PC-3 (cell line): ENCODE measurements at regions not wholly inside any gene's neighbourhood (a gene's known extent, or its start where the extent isn't known, plus 50 kb on each side); places are given as distances from the start of the nearest gene placed in this dataset.

Experiments used
- ATAC-seq: fragments of 200-7000 bp; cut with Tn5 transposase; 2 replicates; pipeline ENCODE4 v1.9.1; 2020; ENCODE audit warnings: mild to moderate bottlenecking, moderate library complexity
- BruUV-seq: library from RNA; stranded (reverse); fragments of 400-500 nt; replicated peaks from 2 replicates; lab custom pipeline; 2021; lab: Mats Ljungman, UMichigan
- CTCF ChIA-PET: fragments of 300-600 bp; sonication (Branson Sonifier 250); formaldehyde crosslinking; loops from one replicate; lab custom pipeline; 2022; ENCODE audit warnings: antibody characterized with exemption; lab: Charles Lee
- POLR2A ChIA-PET: fragments of 300-600 bp; sonication (Branson Sonifier 250); formaldehyde crosslinking; loops from one replicate; lab custom pipeline; 2022; ENCODE audit warnings: antibody characterized with exemption; ENCODE audit not compliant: unreplicated experiment; lab: Charles Lee
- DNase-seq: peaks from one replicate; pipeline ENCODE4 v3.0.0-alpha.2; 2015
- H2AFZ ChIP-seq: fragments of 300-600 bp; sonication (generic); 2 replicates; pipeline ENCODE4 v1.6.0; 2016; ENCODE audit warnings: antibody characterized with exemption, low read length
- H3F3A ChIP-seq: fragments of 300-600 bp; sonication (generic); one replicate; pipeline ENCODE4 v1.6.0; 2017; ENCODE audit warnings: antibody characterized with exemption, low read length, control low read depth, mild to moderate bottlenecking; ENCODE audit not compliant: unreplicated experiment
- H3K27ac ChIP-seq: fragments of 300-600 bp; sonication (generic); 2 replicates; pipeline ENCODE4 v1.5.1; 2016; ENCODE audit warnings: mild to moderate bottlenecking, low read length
- H3K27me3 ChIP-seq: fragments of 300-600 bp; sonication (generic); 2 replicates; pipeline ENCODE4 v1.6.1; 2016; ENCODE audit warnings: low read length, mixed read lengths
- H3K36me3 ChIP-seq: fragments of 300-600 bp; sonication (generic); 2 replicates; pipeline ENCODE4 v1.6.1; 2016; ENCODE audit warnings: low read depth, mixed run types, low read length, mixed read lengths
- H3K4me1 ChIP-seq: fragments of 300-600 bp; sonication (generic); 2 replicates; pipeline ENCODE4 v1.5.1; 2016; ENCODE audit warnings: low read length; ENCODE audit not compliant: insufficient read depth
- H3K4me2 ChIP-seq: fragments of 300-600 bp; sonication (generic); 2 replicates; pipeline ENCODE4 v1.6.0; 2016; ENCODE audit warnings: low read length
- H3K4me3 ChIP-seq: fragments of 300-600 bp; sonication (generic); 2 replicates; pipeline ENCODE4 v1.5.1; 2016; ENCODE audit warnings: mild to moderate bottlenecking, low read length, mixed read lengths
- H3K79me2 ChIP-seq: fragments of 300-600 bp; sonication (generic); 2 replicates; pipeline ENCODE4 v1.6.1; 2017; ENCODE audit warnings: low read length, mixed read lengths
- H3K9ac ChIP-seq: fragments of 300-600 bp; sonication (generic); 2 replicates; pipeline ENCODE4 v1.6.0; 2016; ENCODE audit warnings: mild to moderate bottlenecking, low read length
- H3K9me2 ChIP-seq: fragments of 300-600 bp; sonication (generic); replicated peaks from 2 replicates; pipeline ENCODE4 v1.6.1; 2016; ENCODE audit warnings: mixed run types, low read length, mixed read lengths
- H3K9me3 ChIP-seq: fragments of 300-600 bp; sonication (generic); 2 replicates; pipeline ENCODE4 v1.6.1; 2016; ENCODE audit warnings: low read length, mixed read lengths
- H4K20me1 ChIP-seq: fragments of 300-600 bp; sonication (generic); 2 replicates; pipeline ENCODE4 v1.6.1; 2016; ENCODE audit warnings: low read length, mixed read lengths
- CTCF ChIP-seq: fragments of 300-600 bp; sonication (generic); conservative IDR thresholded peaks from 2 replicates; pipeline ENCODE4 v1.5.1; 2017; ENCODE audit warnings: antibody characterized with exemption, low read depth, mild to moderate bottlenecking, low read length
- EZH2 ChIP-seq: fragments of 300-600 bp; sonication (generic); IDR thresholded peaks from one replicate; pipeline ENCODE4 v1.6.1; 2017; ENCODE audit warnings: antibody characterized with exemption, mild to moderate bottlenecking, low read length; ENCODE audit not compliant: unreplicated experiment
- EZH2phosphoT487 ChIP-seq: fragments of 300-600 bp; sonication (generic); IDR thresholded peaks from 2 replicates; pipeline ENCODE4 v1.6.1; 2018; ENCODE audit warnings: mild to moderate bottlenecking, antibody characterized with exemption, low read length, borderline replicate concordance
- intact Hi-C: fragments of 100-400 bp; cut with micrococcal nuclease; formaldehyde crosslinking; loops from 2 replicates; pipeline ENCODE4 v1.9.0; 2023

DNA sequence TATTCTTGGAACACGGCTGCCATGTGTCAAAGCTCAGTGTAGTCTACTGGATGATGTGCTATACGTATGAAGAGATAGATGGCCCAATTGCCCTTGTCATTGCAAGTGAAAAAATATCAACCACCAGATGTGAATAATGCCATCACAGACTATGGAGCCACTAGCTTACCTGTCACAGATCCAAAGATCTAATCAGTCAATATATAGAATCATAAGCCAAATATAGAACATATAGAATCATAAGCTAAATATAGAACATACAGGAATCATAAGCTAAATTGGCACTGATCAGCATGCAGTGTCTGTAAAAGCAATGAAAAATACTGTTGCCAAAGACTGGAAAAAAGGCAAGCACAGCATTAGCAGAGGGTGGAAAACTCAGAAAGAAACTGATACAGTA lies 1656.9 kb upstream of the RAG2 start:
- Histone ChIP-seq H4K20me1 (no peaks in the 10 kb centered on the region), H3K27me3 (no peaks in the 10 kb centered on the region), H3K9ac (no peak overlapping the region), H3F3A (no peaks in the 10 kb centered on the region), H3K4me2 (no peak overlapping the region), H3K4me3 (no peak overlapping the region), H3K4me1 (no peaks in the 10 kb centered on the region), H3K79me2 (no peaks in the 10 kb centered on the region), H3K27ac (no peak overlapping the region), H3K9me2 (no peaks in the 10 kb centered on the region), H3K9me3 (no peaks in the 10 kb centered on the region), H2AFZ (no peak overlapping the region), H3K36me3 (no peaks in the 10 kb centered on the region)
- POLR2A ChIA-PET = no interaction called here
- CTCF ChIA-PET = no interaction called here
- TF ChIP-seq CTCF (no peak), EZH2 (no peak), EZH2phosphoT487 (no peak)
- BruUV-seq = no TSS peak
- ATAC-seq (no peak), DNase-seq (no peak)
- intact Hi-C loops = no loop called here

- ATAC-seq (no peak), DNase-seq (no peak)
- Histone ChIP-seq H2AFZ (no peak overlapping the region), H3K9me2 (no peaks in the 10 kb centered on the region), H3K9me3 (no peaks in the 10 kb centered on the region), H4K20me1 (no peaks in the 10 kb centered on the region), H3K4me3 (no peak overlapping the region), H3K4me2 (no peak overlapping the region), H3K9ac (no peak overlapping the region), H3K36me3 (no peaks in the 10 kb centered on the region), H3F3A (no peaks in the 10 kb centered on the region), H3K27me3 (no peaks in the 10 kb centered on the region), H3K79me2 (no peaks in the 10 kb centered on the region), H3K27ac (no peak overlapping the region), H3K4me1 (no peaks in the 10 kb centered on the region)
- intact Hi-C loops = no loop called here
- no TSS peak for BruUV-seq
- ChIA-PET POLR2A (no interaction called here), CTCF (no interaction called here)
- TF ChIP-seq EZH2 = no peak
- no peak for TF ChIP-seq CTCF
- TF ChIP-seq EZH2phosphoT487 = no peak
These were observed 1654.6 kb upstream of the RAG2 start for GRCh38 chr11:38252620-38253019.

DNA sequence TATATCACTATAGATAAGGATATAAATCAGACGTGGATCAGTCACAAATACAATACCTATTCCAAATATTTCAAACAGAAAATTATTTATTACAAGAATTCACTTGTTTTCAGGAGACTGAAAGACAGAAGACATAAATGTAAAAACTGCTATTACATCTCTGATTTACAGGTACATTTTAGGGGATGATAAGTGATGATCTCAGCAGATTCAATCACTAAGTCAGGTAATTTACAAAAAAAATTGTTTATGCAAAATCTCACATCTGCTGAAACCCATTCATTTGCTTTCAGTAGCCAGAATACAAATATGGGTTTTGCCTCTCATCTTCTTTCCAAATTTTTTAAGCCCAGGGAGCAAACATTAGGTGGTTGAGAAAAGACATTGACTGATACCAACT lies 1648.4 kb upstream of the RAG2 start:
- H3K9me3 ChIP-seq = no peaks in the 10 kb centered on the region
- H4K20me1 ChIP-seq = no peaks in the 10 kb centered on the region
- no peaks in the 10 kb centered on the region for H3F3A ChIP-seq
- ChIA-PET CTCF (no interaction called here), POLR2A (no interaction called here)
- H3K27ac ChIP-seq = no peak overlapping the region
- H3K27me3 ChIP-seq = no peaks in the 10 kb centered on the region
- H3K9me2 ChIP-seq = no peaks in the 10 kb centered on the region
- H3K4me1 ChIP-seq = no peaks in the 10 kb centered on the region
- intact Hi-C loops = no loop called here
- H3K9ac ChIP-seq = no peak overlapping the region
- DNase-seq (no peak), ATAC-seq (no peak)
- H3K4me2 ChIP-seq = no peak overlapping the region
- no peak overlapping the region for H3K4me3 ChIP-seq
- H3K36me3 ChIP-seq = no peaks in the 10 kb centered on the region
- no peak overlapping the region for H2AFZ ChIP-seq
- no TSS peak for BruUV-seq
- H3K79me2 ChIP-seq = no peaks in the 10 kb centered on the region
- TF ChIP-seq EZH2 (no peak), EZH2phosphoT487 (no peak), CTCF (no peak)
